Brain microvascular endothelial cell (primary cell): ENCODE measurements at regions not wholly inside any gene's neighbourhood (a gene's known extent, or its start where the extent isn't known, plus 50 kb on each side); places are given as distances from the start of the nearest gene placed in this dataset.

Source experiments
- DNase-seq: peaks from one replicate; pipeline ENCODE4 v3.0.0-alpha.2; 2020
- H3K27ac ChIP-seq: fragments of 250-450 bp; sonication (Bioruptor Pico); 2 replicates; pipeline ENCODE4 v1.5.1; 2020; ENCODE audit warnings: mild to moderate bottlenecking, moderate library complexity
- H3K27me3 ChIP-seq: fragments of 250-450 bp; sonication (Bioruptor Pico); replicated peaks from 2 replicates; pipeline ENCODE4 v1.5.1; 2020; ENCODE audit warnings: mild to moderate bottlenecking
- H3K36me3 ChIP-seq: fragments of 250-450 bp; sonication (Bioruptor Pico); replicated peaks from 2 replicates; pipeline ENCODE4 v1.5.1; 2020; ENCODE audit warnings: mild to moderate bottlenecking
- H3K4me3 ChIP-seq: 2 replicates; pipeline ENCODE4 v1.5.1; 2011; ENCODE audit warnings: low read depth, mild to moderate bottlenecking, control low read depth, low read length, moderate library complexity
- in situ Hi-C: cut with HindIII; loops from 2 replicates; pipeline ENCODE4 v1.10.0; 2017; ENCODE audit warnings: low sequenced_read_pairs, low pct_ligation_motif_present
- TF ChIP-seq, protein P1 (sequence below): IDR thresholded peaks from 2 replicates; pipeline ENCODE4 v1.5.1; 2011; ENCODE audit warnings: low read depth, mild to moderate bottlenecking, moderate library complexity, low read length, control low read depth, inconsistent platforms; ENCODE audit errors: missing control alignments

DNA sequence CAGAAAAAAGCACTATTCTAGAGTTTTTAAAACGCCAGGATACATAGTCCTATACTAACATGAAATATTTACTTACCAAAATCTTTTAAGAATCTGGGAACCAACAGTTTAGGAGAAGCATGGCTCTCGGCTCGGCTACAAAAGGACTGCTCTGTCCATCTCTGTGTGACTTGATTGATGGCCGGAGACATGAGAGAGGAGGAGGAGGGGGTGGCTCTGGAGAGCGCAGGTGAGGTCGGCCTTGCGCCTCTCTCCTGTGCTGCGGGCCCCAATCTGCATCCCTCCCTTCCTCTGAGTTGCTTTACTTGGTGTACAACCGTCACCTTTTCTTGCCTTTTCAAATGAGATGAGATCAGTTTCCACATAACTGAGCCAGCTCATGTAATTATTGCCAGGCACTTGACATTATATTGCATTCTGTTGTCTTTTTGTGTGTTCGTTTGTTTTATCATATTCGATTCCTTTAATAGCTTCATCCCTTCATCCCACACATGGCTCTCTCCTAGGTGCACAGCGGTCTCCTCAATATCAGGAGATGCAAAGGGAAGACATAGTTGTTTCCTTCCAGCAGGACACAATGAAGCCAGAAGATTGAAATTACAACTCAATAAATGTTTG, 87.8 kb upstream of the KLF6 start:
- Histone ChIP-seq H3K4me3 (no peak overlapping the region), H3K36me3 (no peaks in the 10 kb centered on the region), H3K27me3 (no peaks in the 10 kb centered on the region), H3K27ac (no peak overlapping the region)
- TF ChIP-seq, protein P1, sequence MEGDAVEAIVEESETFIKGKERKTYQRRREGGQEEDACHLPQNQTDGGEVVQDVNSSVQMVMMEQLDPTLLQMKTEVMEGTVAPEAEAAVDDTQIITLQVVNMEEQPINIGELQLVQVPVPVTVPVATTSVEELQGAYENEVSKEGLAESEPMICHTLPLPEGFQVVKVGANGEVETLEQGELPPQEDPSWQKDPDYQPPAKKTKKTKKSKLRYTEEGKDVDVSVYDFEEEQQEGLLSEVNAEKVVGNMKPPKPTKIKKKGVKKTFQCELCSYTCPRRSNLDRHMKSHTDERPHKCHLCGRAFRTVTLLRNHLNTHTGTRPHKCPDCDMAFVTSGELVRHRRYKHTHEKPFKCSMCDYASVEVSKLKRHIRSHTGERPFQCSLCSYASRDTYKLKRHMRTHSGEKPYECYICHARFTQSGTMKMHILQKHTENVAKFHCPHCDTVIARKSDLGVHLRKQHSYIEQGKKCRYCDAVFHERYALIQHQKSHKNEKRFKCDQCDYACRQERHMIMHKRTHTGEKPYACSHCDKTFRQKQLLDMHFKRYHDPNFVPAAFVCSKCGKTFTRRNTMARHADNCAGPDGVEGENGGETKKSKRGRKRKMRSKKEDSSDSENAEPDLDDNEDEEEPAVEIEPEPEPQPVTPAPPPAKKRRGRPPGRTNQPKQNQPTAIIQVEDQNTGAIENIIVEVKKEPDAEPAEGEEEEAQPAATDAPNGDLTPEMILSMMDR, result no peak
- in situ Hi-C loops, result no loop called here
- no peak for DNase-seq

DNA sequence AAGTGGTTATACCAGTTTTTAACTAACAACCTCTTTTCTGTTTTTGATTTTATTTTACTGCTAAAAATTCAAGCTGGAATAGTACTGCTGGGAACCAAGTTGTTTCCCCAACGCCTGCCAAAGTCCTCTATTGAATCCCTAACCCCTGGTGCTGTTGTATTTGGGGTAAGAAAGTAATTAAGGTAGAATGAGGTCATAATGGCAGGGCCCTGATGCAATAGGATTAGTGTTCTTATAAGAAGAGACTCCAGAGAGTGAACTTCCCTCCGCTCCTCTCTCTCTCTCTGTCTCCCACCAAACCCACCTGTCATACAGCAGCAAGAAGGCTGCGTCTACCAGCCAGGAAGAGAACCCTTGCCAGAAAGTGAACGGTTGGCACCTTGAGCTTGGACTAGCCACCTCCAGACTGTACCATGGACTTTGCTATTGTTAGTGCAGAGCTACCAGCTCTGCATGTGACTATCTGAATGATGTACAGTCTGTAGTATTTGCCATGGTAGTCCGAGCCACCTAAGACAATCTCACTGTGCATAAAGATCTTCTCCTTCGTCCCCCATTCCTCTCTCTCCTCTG, 86.5 kb upstream of the KLF6 start:
- in situ Hi-C loops, result no loop called here
- Histone ChIP-seq H3K36me3 (no peaks in the 10 kb centered on the region), H3K4me3 (no peak overlapping the region), H3K27me3 (no peaks in the 10 kb centered on the region), H3K27ac (no peak overlapping the region)
- TF ChIP-seq, protein P1, result no peak
- DNase-seq, result no peak

DNA sequence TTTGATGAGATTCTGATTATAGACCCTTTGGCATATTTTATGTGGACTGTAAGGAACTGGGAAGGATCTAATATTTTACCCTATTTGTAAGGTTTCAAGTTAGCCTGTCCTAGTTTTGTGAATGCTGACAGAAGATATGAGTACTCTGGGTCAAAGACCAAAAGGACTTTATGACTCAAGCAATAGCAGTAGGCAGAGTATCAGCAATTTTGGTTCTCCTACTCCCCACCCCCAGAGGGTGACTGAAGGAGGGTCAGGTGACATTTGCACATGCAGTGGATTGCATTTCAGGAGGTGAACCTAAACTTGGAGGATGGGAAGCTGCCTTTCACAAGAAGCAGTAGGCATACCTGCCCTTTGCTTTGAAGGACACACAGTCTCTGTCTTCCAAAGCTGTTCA, 84.0 kb upstream of the KLF6 start:
- in situ Hi-C loops, result no loop called here
- no peak overlapping the region for H3K4me3 ChIP-seq
- H3K36me3 ChIP-seq, result no peaks in the 10 kb centered on the region
- TF ChIP-seq, protein P1, result no peak
- DNase-seq, result no peak
- no peak overlapping the region for H3K27ac ChIP-seq
- H3K27me3 ChIP-seq, result no peaks in the 10 kb centered on the region

DNA sequence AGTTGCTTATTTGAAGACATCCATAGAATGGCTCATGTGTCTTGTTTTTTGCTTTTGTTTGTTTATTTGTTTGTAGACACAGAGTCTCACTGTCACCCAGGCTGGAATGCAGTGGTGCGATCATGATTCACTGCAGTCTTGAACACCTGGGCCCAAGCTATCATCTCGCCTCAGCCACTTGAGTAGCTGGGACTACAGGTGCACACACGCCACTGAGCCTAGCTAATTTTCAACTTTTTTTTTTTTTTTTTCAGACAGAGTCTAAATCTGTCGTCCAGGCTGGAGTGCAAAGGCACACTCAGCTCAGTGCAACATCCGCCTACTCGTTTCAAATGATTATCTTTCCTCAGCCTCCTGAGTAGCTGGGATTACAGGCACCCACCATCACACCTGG, 83.3 kb upstream of the KLF6 start:
- no peak overlapping the region for H3K4me3 ChIP-seq
- no peaks in the 10 kb centered on the region for H3K36me3 ChIP-seq
- H3K27ac ChIP-seq, result no peak overlapping the region
- TF ChIP-seq, protein P1, result no peak
- no peak for DNase-seq
- in situ Hi-C loops, result no loop called here
- no peaks in the 10 kb centered on the region for H3K27me3 ChIP-seq

DNA sequence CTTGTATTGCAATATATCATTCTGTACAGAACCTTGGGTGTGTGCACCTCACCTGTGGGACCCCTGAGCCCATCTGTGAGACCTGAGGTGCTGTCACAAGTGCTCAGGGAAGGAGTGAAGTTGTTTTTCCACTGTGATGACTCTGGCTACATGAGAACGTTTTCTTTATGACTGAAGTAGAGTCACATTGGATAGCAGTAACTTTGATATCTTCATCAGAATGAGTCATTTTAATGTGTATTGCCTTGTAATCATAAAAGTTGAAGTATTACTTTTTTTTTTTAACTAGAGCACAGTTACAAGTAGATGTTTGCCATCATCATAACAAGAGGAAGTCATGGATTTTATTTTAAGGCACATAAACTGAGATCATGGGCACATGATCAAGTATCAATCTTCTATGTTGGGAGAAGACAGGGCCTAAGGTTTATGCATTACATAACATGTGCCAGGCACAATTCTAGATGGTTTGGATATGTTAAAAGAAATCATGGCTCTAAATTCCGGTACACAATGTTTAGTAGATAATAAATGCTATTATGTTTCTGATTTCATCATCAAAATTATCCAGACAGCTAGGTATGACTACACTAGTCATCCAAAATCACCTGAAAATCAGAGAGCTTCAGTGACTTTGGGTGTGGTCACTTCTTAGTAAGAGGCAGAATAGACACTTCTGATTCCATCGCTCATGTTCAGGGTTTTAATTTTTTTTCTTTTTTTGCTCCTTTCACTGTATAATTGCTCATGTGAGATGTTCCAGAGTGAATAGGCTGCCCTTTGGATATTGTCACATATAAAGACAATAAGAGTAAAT, 82.7 kb upstream of the KLF6 start:
- no peak for DNase-seq
- TF ChIP-seq, protein P1, result no peak
- H3K27ac ChIP-seq, result no peak overlapping the region
- H3K27me3 ChIP-seq, result no peaks in the 10 kb centered on the region
- no peak overlapping the region for H3K4me3 ChIP-seq
- in situ Hi-C loops, result no loop called here
- H3K36me3 ChIP-seq, result no peaks in the 10 kb centered on the region
